Large intestine (tissue), 3 donors: ENCODE measurements at regions not wholly inside any gene's neighbourhood (a gene's known extent, or its start where the extent isn't known, plus 50 kb on each side); places are given as distances from the start of the nearest gene placed in this dataset.
"Not testable (repeated sequence)": the region's sequence is repeated elsewhere in the genome, so short reads cannot be mapped to it uniquely, and the experiment has no call there.

ENCODE experiments used
- DNase-seq, 2 donors: peaks; one replicate each; pipeline versions ENCODE4 v3.0.0 to v3.0.0-alpha.2; 2013
- H3K27ac ChIP-seq: one replicate; pipeline ENCODE4 v1.5.1; 2013; ENCODE audit warnings: low read length
- H3K27me3 ChIP-seq: 2 replicates; pipeline ENCODE4 v1.6.1; 2013; ENCODE audit warnings: low read length; ENCODE audit not compliant: control insufficient read depth, insufficient read depth
- H3K36me3 ChIP-seq: 2 replicates; pipeline ENCODE4 v1.6.1; 2013; ENCODE audit warnings: low read length; ENCODE audit not compliant: control insufficient read depth, insufficient read depth
- H3K4me1 ChIP-seq: one replicate; pipeline ENCODE4 v1.6.1; 2013; ENCODE audit warnings: low read length; ENCODE audit not compliant: control insufficient read depth, insufficient read depth
- H3K4me3 ChIP-seq: one replicate; pipeline ENCODE4 v1.5.1; 2013; ENCODE audit warnings: low read length
- H3K9me3 ChIP-seq: one replicate; pipeline ENCODE4 v1.6.1; 2013; ENCODE audit warnings: mild to moderate bottlenecking, low read depth, low read length, moderate library complexity; ENCODE audit not compliant: control insufficient read depth
- WGBS: methylation state at CpG from one replicate; pipeline ENCODE4 v1.1.5; 2013; ENCODE audit warnings: low lambda C conversion rate; ENCODE audit not compliant: insufficient coverage; 5-methylcytosine and 5-hydroxymethylcytosine counted together

DNA sequence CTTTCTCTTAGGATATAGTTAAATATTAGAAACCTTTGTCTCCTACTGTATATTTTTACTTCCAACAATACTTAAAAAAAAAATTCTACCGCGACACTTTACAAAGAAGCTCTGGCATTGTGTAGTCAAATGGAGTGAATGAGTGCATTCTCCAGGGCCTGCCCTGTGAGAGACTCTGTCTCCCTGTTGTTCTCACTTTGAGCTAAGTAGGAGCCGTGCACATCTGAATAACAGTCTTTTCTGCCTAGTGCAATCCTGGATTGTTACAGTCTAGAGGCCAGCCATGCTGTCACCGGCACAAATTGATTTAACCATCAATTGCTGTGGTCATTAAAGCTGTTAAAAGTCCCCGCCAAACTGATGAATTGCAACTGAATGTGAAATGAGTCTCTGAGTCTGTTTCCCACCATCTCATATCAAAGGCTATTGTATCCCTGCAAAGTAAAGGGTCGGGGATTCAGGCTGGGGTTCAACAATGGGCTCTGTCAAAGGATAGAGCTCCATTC lies 156.0 kb downstream of the RFPL4B start:
- H3K27ac ChIP-seq = no peak overlapping the region

DNA sequence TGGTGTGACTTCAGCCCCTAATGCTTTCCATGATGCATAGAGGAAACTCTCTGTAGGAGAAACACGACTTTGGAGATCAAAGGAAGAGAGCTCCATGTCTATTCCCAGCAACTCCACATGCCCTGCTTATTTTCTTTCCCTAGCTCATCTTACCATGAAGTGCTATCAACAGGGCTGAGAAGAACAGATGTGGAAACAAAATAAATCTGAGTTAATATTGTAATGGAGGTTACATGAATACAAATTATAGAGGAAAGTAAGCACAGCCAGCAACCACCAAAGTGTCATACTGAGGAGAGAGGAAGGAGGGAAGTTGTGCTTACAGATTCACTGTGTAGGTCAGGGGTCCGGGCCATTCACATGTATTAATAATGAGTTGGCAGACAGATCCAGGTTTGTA lies 157.5 kb downstream of the RFPL4B start:
- no peak overlapping the region for H3K27ac ChIP-seq
- H3K9me3 ChIP-seq = no peaks in the 10 kb centered on the region
- DNase-seq = no peak
- no peaks in the 10 kb centered on the region for H3K27me3 ChIP-seq
- H3K4me1 ChIP-seq = no peaks in the 10 kb centered on the region
- WGBS = no CpG with 5 or more reads among the region's 2 CpGs
- no peak overlapping the region for H3K4me3 ChIP-seq
- H3K36me3 ChIP-seq = no peaks in the 10 kb centered on the region

More for the DNA sequence above, 156.0 kb downstream of the RFPL4B start:
- DNase-seq = no peak
- Histone ChIP-seq H3K4me1 (no peaks in the 10 kb centered on the region), H3K4me3 (no peak overlapping the region), H3K9me3 (no peaks in the 10 kb centered on the region), H3K27me3 (no peaks in the 10 kb centered on the region), H3K36me3 (no peaks in the 10 kb centered on the region)
- no CpG with 5 or more reads among the region's 6 CpGs for WGBS

DNA sequence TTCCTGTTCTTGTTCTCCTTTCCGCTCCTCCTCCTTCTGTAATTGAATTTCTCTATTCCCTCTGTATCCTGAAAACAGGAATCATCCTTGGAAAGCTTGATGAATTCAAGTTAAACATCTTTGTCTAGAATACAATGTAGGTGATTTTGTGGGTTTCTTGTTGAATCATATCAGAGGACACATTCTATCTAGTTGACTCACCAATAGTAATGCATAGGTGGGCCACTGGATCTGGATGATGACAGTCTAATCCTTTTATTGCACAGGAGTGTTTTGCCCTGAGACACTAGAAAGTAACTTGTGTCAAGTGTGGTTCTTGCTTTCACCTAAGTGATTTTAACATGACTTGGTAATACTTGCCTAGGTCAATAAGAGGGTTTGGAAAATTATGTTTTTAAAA lies 164.3 kb downstream of the RFPL4B start:
- Histone ChIP-seq H3K4me3 (no peak overlapping the region), H3K27me3 (no peaks in the 10 kb centered on the region), H3K27ac (no peak overlapping the region), H3K4me1 (no peaks in the 10 kb centered on the region), H3K9me3 (no peaks in the 10 kb centered on the region), H3K36me3 (no peaks in the 10 kb centered on the region)
- DNase-seq = no peak
- WGBS = 100% methylated on average over 1 of the region's 1 CpG

DNA sequence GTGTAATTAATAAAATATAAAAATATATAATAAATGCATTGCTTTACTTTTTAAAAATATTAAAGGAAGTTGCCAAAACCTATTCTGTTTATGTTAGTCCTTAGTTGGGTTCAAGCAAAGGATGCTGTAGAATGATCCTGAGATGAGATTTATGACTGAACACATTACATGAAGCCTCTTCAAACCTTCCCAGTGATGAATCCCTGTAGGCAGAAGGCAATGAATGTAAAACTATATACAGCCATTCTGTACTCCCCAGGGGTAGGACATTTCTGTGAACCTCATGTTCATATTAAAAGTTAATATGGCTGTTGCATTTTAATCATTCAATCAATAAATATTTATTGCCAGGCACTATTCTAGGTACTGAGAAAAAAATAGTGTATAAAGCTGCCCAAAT lies 166.0 kb downstream of the RFPL4B start:
- Histone ChIP-seq H3K4me1 (no peaks in the 10 kb centered on the region), H3K27ac (no peak overlapping the region), H3K36me3 (no peaks in the 10 kb centered on the region), H3K9me3 (no peaks in the 10 kb centered on the region), H3K4me3 (no peak overlapping the region), H3K27me3 (no peaks in the 10 kb centered on the region)
- DNase-seq = no peak

DNA sequence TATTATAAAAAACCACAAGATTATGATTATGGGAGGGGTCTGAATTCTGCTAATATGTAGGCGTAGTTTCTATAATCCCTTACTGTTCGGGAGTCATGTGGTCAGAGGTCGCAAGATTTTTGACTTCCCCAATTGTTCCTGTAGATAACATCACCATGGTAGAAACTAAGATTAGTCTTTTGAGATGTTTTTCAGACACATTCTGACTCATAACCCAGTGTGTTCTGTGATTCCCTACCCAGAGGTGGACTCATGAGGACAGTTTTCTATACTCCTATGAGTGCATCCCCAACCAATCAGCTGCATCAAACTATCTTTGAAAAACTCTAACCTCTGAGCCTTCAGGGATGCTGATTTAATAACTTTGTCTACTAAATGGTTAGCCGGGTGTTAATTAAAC lies 175.5 kb downstream of the RFPL4B start:
- no peak overlapping the region for H3K27ac ChIP-seq
- no peaks in the 10 kb centered on the region for H3K27me3 ChIP-seq
- H3K4me1 ChIP-seq = no peaks in the 10 kb centered on the region
- H3K9me3 ChIP-seq = no peaks in the 10 kb centered on the region
- no CpG with 5 or more reads among the region's 4 CpGs for WGBS
- no peak for DNase-seq
- H3K4me3 ChIP-seq = no peak overlapping the region
- H3K36me3 ChIP-seq = no peaks in the 10 kb centered on the region

DNA sequence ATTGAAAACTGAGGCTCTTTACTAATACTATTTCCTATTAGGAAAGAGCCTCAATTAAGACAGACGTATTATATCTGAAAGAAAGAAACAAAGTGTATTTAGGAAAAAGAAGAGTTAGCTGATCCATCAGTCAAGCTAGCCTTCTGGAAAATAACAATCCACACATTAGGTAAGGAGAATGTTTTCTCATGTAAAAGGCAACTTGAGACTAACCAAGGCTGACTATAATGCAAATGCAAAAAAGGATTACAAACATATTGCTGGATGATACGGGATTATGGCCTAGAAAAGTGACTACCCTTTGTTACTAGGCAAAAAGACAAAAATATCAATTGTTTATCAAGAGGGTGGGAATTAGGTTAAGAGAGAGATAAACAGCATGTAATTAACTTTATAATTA lies 176.9 kb downstream of the RFPL4B start:
- H3K27me3 ChIP-seq = no peaks in the 10 kb centered on the region
- no peaks in the 10 kb centered on the region for H3K4me1 ChIP-seq
- H3K36me3 ChIP-seq = no peaks in the 10 kb centered on the region
- 67% methylated on average over 1 of the region's 2 CpGs for whole genome bisulfite sequencing
- no peak overlapping the region for H3K4me3 ChIP-seq
- H3K9me3 ChIP-seq = peaks cover 2% of the 10 kb centered on the region
- DNase-seq = no peak
- no peak overlapping the region for H3K27ac ChIP-seq

DNA sequence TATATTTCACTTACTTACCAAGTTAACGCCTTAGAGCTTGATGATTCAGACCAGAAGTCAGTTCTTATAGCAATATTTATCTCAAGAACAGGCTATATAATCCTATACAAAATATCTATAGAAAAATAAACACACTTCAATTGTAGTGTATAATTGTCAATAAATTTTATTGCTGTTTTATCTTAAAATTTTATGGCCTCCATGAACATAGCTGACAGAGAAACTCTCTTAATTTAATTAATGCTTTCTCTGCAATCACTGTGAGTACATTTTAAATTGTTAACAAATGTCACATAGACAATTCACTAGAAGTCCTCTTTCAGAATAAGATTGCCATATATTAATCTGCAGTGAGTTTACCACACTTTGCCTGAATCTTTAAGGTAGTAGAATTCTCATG lies 178.6 kb downstream of the RFPL4B start:
- Histone ChIP-seq H3K36me3 (no peaks in the 10 kb centered on the region), H3K9me3 (peaks cover 3% of the 10 kb centered on the region), H3K27ac (no peak overlapping the region), H3K4me1 (no peaks in the 10 kb centered on the region), H3K27me3 (no peaks in the 10 kb centered on the region), H3K4me3 (no peak overlapping the region)
- DNase-seq = no peak
- no CpG with 5 or more reads among the region's 1 CpG for WGBS

DNA sequence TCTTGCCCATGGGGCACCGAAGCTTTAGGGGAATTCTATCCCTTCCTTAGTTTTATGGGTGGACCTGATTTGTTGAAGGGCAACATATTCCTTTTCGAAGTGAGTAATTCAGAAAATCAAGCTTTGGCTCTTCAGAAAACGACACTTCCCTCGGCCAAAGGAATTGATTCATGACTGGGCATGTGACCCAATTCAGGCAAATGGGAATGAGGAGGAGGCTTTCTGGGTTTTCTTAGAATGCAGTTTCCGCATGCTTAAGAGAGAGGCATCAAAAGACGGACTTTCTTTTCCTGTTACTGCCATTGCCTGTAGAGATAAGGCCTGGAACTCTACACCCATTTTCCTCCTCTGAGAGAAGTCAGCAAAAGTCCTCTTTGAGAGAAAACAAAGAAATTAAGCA lies 179.5 kb downstream of the RFPL4B start:
- H3K9me3 ChIP-seq = peaks cover 3% of the 10 kb centered on the region
- no peaks in the 10 kb centered on the region for H3K36me3 ChIP-seq
- WGBS = no CpG with 5 or more reads among the region's 6 CpGs
- DNase-seq = no peak
- H3K27ac ChIP-seq = no peak overlapping the region
- no peak overlapping the region for H3K4me3 ChIP-seq
- no peaks in the 10 kb centered on the region for H3K27me3 ChIP-seq
- no peaks in the 10 kb centered on the region for H3K4me1 ChIP-seq

DNA sequence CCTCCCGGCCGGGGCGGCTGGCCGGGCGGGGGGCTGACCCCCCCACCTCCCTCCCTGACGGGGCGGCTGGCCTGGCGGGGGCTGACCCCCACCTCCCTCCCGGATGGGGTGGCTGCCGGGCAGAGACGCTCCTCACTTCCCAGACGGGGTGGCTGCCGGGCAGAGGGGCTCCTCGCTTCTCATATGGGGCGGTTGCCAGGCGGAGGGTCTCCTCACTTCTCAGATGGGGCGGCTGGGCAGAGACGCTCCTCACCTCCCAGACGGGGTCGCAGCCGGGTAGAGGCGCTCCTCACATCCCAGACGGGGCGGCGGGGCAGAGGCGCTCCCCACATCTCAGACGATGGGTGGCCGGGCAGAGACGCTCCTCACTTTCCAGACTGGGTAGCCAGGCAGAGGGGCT lies 181.2 kb downstream of the RFPL4B start:
- not testable (repeated sequence) for DNase-seq, H3K27ac ChIP-seq, H3K36me3 ChIP-seq, H3K9me3 ChIP-seq, H3K27me3 ChIP-seq, H3K4me1 ChIP-seq, H3K4me3 ChIP-seq
- WGBS = no CpG with 5 or more reads among the region's 29 CpGs

DNA sequence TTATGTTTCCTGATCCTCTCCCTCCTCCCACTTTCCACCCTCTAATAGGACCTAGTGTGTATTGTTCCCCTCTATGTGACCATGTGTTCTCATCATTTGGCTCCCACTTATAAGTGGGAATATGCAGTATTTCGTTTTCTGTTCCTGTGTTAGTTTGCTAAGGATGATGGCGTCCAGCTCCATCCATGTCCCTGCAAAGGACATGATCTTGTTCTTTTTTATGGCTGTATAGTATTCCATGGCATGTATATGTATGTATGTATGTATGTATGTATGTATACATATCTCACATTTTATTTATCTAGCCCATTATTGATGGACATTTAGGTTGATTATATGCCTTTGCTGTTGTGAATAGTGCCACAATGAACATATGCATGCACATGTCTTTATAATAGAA lies 188.7 kb downstream of the RFPL4B start:
- H3K4me3 ChIP-seq = no peak overlapping the region
- whole genome bisulfite sequencing = no CpG with 5 or more reads among the region's 2 CpGs
- H3K4me1 ChIP-seq = no peaks in the 10 kb centered on the region
- DNase-seq = no peak
- no peak overlapping the region for H3K27ac ChIP-seq
- no peaks in the 10 kb centered on the region for H3K36me3 ChIP-seq
- H3K9me3 ChIP-seq = no peaks in the 10 kb centered on the region
- H3K27me3 ChIP-seq = no peaks in the 10 kb centered on the region

DNA sequence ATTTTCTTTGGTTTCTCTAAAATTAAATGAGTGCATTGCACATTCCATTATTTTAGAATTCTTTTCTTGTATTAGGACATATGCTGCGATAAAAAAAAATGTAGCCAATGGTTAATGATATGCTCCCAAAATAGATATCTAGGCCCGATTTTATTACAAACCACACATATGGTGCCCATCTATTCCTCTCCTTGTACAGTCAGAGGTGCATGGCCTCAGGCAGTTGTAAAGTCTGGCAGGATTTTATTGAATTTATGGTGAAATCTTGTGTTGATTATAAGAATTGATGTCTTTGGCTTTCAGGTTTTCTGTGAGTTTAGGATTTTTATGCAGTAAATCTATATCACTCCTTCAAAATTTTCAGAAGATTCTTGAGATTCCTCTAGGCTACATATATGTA lies 192.2 kb downstream of the RFPL4B start:
- no peaks in the 10 kb centered on the region for H3K27me3 ChIP-seq
- WGBS = no CpG with 5 or more reads among the region's 2 CpGs
- no peaks in the 10 kb centered on the region for H3K36me3 ChIP-seq
- H3K27ac ChIP-seq = no peak overlapping the region
- H3K4me1 ChIP-seq = no peaks in the 10 kb centered on the region
- H3K4me3 ChIP-seq = no peak overlapping the region
- no peak for DNase-seq
- no peaks in the 10 kb centered on the region for H3K9me3 ChIP-seq
